ENCODE measurements at regions not wholly inside any gene's neighbourhood (a gene's known extent, or its start where the extent isn't known, plus 50 kb on each side); places are given as distances from the start of the nearest gene placed in this dataset.

DNA sequence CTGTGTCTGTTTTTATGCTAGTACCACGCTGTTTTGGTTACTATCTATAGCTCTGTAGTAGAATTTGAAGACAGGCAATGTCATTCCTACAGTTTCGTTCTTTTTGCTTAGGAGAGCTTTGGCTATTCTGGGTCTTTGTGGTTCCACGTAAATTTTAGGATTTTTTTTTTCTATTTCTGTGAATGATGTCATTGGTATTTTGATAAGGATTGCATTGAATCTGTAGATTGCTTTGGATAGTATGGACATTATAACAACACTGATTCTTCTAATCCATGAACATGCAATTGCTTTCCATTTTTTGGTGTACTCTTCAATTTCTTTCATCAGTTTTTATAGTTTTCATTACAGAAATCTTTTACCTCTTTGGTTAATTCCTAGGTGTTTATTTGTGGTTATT lies 345.2 kb downstream of the TMEM121 start:
- TF ChIP-seq ZMAT3 (CRISPR knock-in tag; conservative IDR thresholded peaks at IDR 0.05) (no peak), ATF7 (IDR thresholded peaks at IDR 0.05) (peak; percentile 56), ATF7 (CRISPR knock-in tag; IDR thresholded peaks at IDR 0.05) (no peak), SMAD9 (CRISPR knock-in tag; IDR thresholded peaks at IDR 0.05) (no peak)
- no peaks in the 10 kb centered on the region for H3K4me1 ChIP-seq (ENCODE audit: insufficient read depth, low read length)
- ATAC-seq (no peak), FAIRE-seq (no peak), DNase-seq (ENCODE audit: low spot score) (no peak)
- H3K27ac ChIP-seq (ENCODE audit: extremely low read length, insufficient read depth, low read length) = no peak overlapping the region
- WGBS (ENCODE audit: low lambda C conversion rate) = 2% methylated on average over 3 of the region's 3 CpGs
- H3K79me2 ChIP-seq (ENCODE audit: insufficient read depth, low read length) = no peaks in the 10 kb centered on the region
- H3K4me2 ChIP-seq (ENCODE audit: low read depth, low read length) = no peak overlapping the region
- H3K9ac ChIP-seq (ENCODE audit: insufficient read depth, low read depth, low read length) = no peak overlapping the region
- no peaks in the 10 kb centered on the region for H4K20me1 ChIP-seq (ENCODE audit: insufficient read depth, low read length)
- H3K27me3 ChIP-seq (ENCODE audit: control insufficient read depth in 1 of 2, insufficient read depth in 2 of 2, low read length in 2 of 2) = peaks cover 0 to 7% of the 10 kb centered on the region in 2 experiments; a peak in 2 of 5 replicates
- in situ Hi-C loops (cut with HindIII; ENCODE audit: extremely low pct_ligation_motif_present, low pct_unique_long_range_greater_than_20kb) = no loop called here
- CTCF ChIA-PET (ENCODE audit: low intra/inter-chr PET ratio, low total read pairs) = no interaction called here
- H3K9me3 ChIP-seq (ENCODE audit: low read length) = no peaks in the 10 kb centered on the region
- no TSS peak for BruUV-seq (replicated peaks)
- no peak overlapping the region for H2AFZ ChIP-seq (ENCODE audit: low read length)
- no peaks in the 10 kb centered on the region for H3K36me3 ChIP-seq (replicated peaks in 1 of 2; ENCODE audit: control insufficient read depth in 1 of 2, insufficient read depth in 2 of 2, low read length in 2 of 2)
- POLR2A ChIA-PET = no interaction called here
- intact Hi-C loops (cut with micrococcal nuclease; ENCODE audit: unreplicated experiment) = no loop called here
- no peak overlapping the region for H3K4me3 ChIP-seq (replicated peaks in 1 of 3; ENCODE audit: insufficient read depth in 1 of 3, low read depth in 2 of 3, low read length in 3 of 3)

GRCh38 chr14:105873870-105874512 lies 347.6 kb downstream of the TMEM121 start:
- Histone ChIP-seq H3K27ac (ENCODE audit: extremely low read length, insufficient read depth, low read length) (no peak overlapping the region), H3K27me3 (ENCODE audit: control insufficient read depth in 1 of 2, insufficient read depth in 2 of 2, low read length in 2 of 2) (peaks cover 3 to 22% of the 10 kb centered on the region in 2 experiments; a peak in 4 of 5 replicates), H3K4me3 (replicated peaks in 1 of 3; ENCODE audit: insufficient read depth in 1 of 3, low read depth in 2 of 3, low read length in 3 of 3) (no peak overlapping the region), H3K36me3 (replicated peaks in 1 of 2; ENCODE audit: control insufficient read depth in 1 of 2, insufficient read depth in 2 of 2, low read length in 2 of 2) (no peaks in the 10 kb centered on the region), H3K79me2 (ENCODE audit: insufficient read depth, low read length) (no peaks in the 10 kb centered on the region), H4K20me1 (ENCODE audit: insufficient read depth, low read length) (no peaks in the 10 kb centered on the region), H3K4me1 (ENCODE audit: insufficient read depth, low read length) (no peaks in the 10 kb centered on the region), H3K9me3 (ENCODE audit: low read length) (no peaks in the 10 kb centered on the region), H3K9ac (ENCODE audit: insufficient read depth, low read depth, low read length) (no peak overlapping the region), H3K4me2 (ENCODE audit: low read depth, low read length) (no peak overlapping the region), H2AFZ (ENCODE audit: low read length) (no peak overlapping the region)
- no TSS peak for BruUV-seq (replicated peaks)
- DNase-seq (ENCODE audit: low spot score) (no peak), ATAC-seq (no peak), FAIRE-seq (no peak)
- 4% methylated on average over 4 of the region's 4 CpGs for WGBS (ENCODE audit: low lambda C conversion rate)
- POLR2A ChIA-PET = no interaction called here
- intact Hi-C loops (cut with micrococcal nuclease; ENCODE audit: unreplicated experiment) (no loop called here), in situ Hi-C loops (cut with HindIII; ENCODE audit: extremely low pct_ligation_motif_present, low pct_unique_long_range_greater_than_20kb) (no loop called here)
- CTCF ChIA-PET (ENCODE audit: low intra/inter-chr PET ratio, low total read pairs) = no interaction called here
- TF ChIP-seq ATF7 (IDR thresholded peaks at IDR 0.05) = peak; percentile 97
- TF ChIP-seq ATF7 (CRISPR knock-in tag; IDR thresholded peaks at IDR 0.05) = no peak
- TF ChIP-seq, protein P1, sequence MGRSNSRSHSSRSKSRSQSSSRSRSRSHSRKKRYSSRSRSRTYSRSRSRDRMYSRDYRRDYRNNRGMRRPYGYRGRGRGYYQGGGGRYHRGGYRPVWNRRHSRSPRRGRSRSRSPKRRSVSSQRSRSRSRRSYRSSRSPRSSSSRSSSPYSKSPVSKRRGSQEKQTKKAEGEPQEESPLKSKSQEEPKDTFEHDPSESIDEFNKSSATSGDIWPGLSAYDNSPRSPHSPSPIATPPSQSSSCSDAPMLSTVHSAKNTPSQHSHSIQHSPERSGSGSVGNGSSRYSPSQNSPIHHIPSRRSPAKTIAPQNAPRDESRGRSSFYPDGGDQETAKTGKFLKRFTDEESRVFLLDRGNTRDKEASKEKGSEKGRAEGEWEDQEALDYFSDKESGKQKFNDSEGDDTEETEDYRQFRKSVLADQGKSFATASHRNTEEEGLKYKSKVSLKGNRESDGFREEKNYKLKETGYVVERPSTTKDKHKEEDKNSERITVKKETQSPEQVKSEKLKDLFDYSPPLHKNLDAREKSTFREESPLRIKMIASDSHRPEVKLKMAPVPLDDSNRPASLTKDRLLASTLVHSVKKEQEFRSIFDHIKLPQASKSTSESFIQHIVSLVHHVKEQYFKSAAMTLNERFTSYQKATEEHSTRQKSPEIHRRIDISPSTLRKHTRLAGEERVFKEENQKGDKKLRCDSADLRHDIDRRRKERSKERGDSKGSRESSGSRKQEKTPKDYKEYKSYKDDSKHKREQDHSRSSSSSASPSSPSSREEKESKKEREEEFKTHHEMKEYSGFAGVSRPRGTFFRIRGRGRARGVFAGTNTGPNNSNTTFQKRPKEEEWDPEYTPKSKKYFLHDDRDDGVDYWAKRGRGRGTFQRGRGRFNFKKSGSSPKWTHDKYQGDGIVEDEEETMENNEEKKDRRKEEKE (IDR thresholded peaks at IDR 0.05) = no peak
- TF ChIP-seq GLMP (CRISPR knock-in tag; IDR thresholded peaks at IDR 0.05; ENCODE audit: borderline replicate concordance) = no peak
- TF ChIP-seq, protein P2, sequence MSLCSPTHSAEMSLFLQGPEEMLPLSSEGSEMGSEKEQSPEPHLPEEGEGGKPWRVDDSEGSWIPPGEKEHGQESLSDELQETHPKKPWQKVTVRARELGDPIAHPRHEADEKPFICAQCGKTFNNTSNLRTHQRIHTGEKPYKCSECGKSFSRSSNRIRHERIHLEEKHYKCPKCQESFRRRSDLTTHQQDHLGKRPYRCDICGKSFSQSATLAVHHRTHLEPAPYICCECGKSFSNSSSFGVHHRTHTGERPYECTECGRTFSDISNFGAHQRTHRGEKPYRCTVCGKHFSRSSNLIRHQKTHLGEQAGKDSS (CRISPR knock-in tag; IDR thresholded peaks at IDR 0.05; ENCODE audit: borderline replicate concordance, low read depth) = no peak
- peak; percentile 84 for TF ChIP-seq CREB1 (IDR thresholded peaks at IDR 0.05)
- no peak for TF ChIP-seq CREB1 (CRISPR knock-in tag; IDR thresholded peaks at IDR 0.05)
- no peak for TF ChIP-seq MXD4 (CRISPR knock-in tag; IDR thresholded peaks at IDR 0.05)
- TF ChIP-seq ZBTB21 (CRISPR knock-in tag; IDR thresholded peaks at IDR 0.05) = no peak

Data from HepG2 (cell line).